Mesenchymal stem cell (in vitro differentiated cells and primary cell): ENCODE measurements at regions not wholly inside any gene's neighbourhood (a gene's known extent, or its start where the extent isn't known, plus 50 kb on each side); places are given as distances from the start of the nearest gene placed in this dataset.

Source experiments
- DNase-seq: peaks from one replicate; pipeline ENCODE4 v3.0.0-alpha.2; 2013
- H2AFZ ChIP-seq: one replicate; pipeline ENCODE4 v1.6.1; 2013; ENCODE audit warnings: low read depth, mild to moderate bottlenecking, control low read depth, inconsistent platforms, low read length, moderate library complexity
- H2AK5ac ChIP-seq: 2 replicates; pipeline ENCODE4 v1.6.1; 2013; ENCODE audit warnings: low read length, moderate library complexity, mild to moderate bottlenecking, inconsistent platforms; ENCODE audit not compliant: severe bottlenecking
- H2BK120ac ChIP-seq: one replicate; pipeline ENCODE4 v1.6.1; 2013; ENCODE audit warnings: low read depth, mild to moderate bottlenecking, inconsistent platforms, low read length, moderate library complexity
- H2BK12ac ChIP-seq, 2 experiments: one replicate each; pipeline ENCODE4 v1.6.1; 2013; ENCODE audit warnings: inconsistent platforms in 2 of 2, low read length in 2 of 2, mild to moderate bottlenecking in 2 of 2, moderate library complexity in 2 of 2, control low read depth in 1 of 2
- H2BK15ac ChIP-seq: one replicate; pipeline ENCODE4 v1.6.1; 2013; ENCODE audit warnings: mild to moderate bottlenecking, low read depth, inconsistent platforms; ENCODE audit not compliant: poor library complexity, severe bottlenecking
- H2BK5ac ChIP-seq: 2 replicates; pipeline ENCODE4 v1.6.1; 2013; ENCODE audit warnings: low read depth, mild to moderate bottlenecking, low read length, control low read depth, inconsistent platforms; ENCODE audit not compliant: poor library complexity, severe bottlenecking
- H3K14ac ChIP-seq, 2 experiments: one replicate each; pipeline ENCODE4 v1.6.1; 2013; ENCODE audit warnings: inconsistent platforms in 2 of 2, low read length in 2 of 2, control low read depth in 1 of 2, mild to moderate bottlenecking in 1 of 2, moderate library complexity in 1 of 2
- H3K18ac ChIP-seq, 2 experiments: one replicate each; pipeline ENCODE4 v1.6.1; 2013; ENCODE audit warnings: inconsistent platforms in 2 of 2, low read length in 2 of 2, control low read depth in 1 of 2, low read depth in 1 of 2, mild to moderate bottlenecking in 1 of 2
- H3K23ac ChIP-seq, 2 experiments: one replicate each; pipeline ENCODE4 v1.6.1; 2013; ENCODE audit warnings: inconsistent platforms in 2 of 2, low read length in 2 of 2, mild to moderate bottlenecking in 2 of 2, moderate library complexity in 2 of 2, control low read depth in 1 of 2
- H3K27ac ChIP-seq: 2 replicates; pipeline ENCODE4 v1.5.1; 2013; ENCODE audit warnings: mild to moderate bottlenecking, moderate library complexity, low read length, control low read depth, inconsistent platforms; ENCODE audit not compliant: poor library complexity, severe bottlenecking
- H3K27me3 ChIP-seq, 2 experiments: 2 replicates each; pipeline versions ENCODE4 v1.6.1 to v1.7.0; 2013; ENCODE audit warnings: low read length in 2 of 2, mild to moderate bottlenecking in 2 of 2, moderate library complexity in 2 of 2, control low read depth in 1 of 2, inconsistent platforms in 1 of 2; ENCODE audit not compliant: control insufficient read depth in 1 of 2, insufficient read depth in 1 of 2
- H3K36me3 ChIP-seq, 2 experiments: 2 replicates each; pipeline versions ENCODE4 v1.6.1 to v1.7.0; 2013; ENCODE audit warnings: low read length in 2 of 2, control low read depth in 1 of 2, inconsistent platforms in 1 of 2, low read depth in 1 of 2, mild to moderate bottlenecking in 1 of 2; ENCODE audit not compliant: insufficient read depth in 2 of 2, control insufficient read depth in 1 of 2
- H3K4ac ChIP-seq, 2 experiments: one replicate each; pipeline ENCODE4 v1.6.1; 2013; ENCODE audit warnings: inconsistent platforms in 2 of 2, low read length in 2 of 2, mild to moderate bottlenecking in 2 of 2, moderate library complexity in 2 of 2, control low read depth in 1 of 2, low read depth in 1 of 2
- H3K4me1 ChIP-seq: 2 replicates; pipeline ENCODE4 v1.6.1; 2013; ENCODE audit warnings: low read depth, low read length, control low read depth; ENCODE audit not compliant: control insufficient read depth, insufficient read depth
- H3K4me2 ChIP-seq: 2 replicates; pipeline ENCODE4 v1.6.1; 2013; ENCODE audit warnings: low read length, mild to moderate bottlenecking, inconsistent platforms; ENCODE audit not compliant: poor library complexity, severe bottlenecking
- H3K4me3 ChIP-seq, 2 experiments: 2 replicates each; pipeline versions ENCODE4 v1.5.1 to v1.7.0; 2013; ENCODE audit warnings: low read length in 2 of 2, mild to moderate bottlenecking in 2 of 2, control low read depth in 1 of 2, low read depth in 1 of 2; ENCODE audit not compliant: insufficient read depth in 1 of 2
- H3K79me1 ChIP-seq: replicated peaks from 2 replicates; pipeline ENCODE4 v1.6.1; 2013; ENCODE audit warnings: mild to moderate bottlenecking, control low read depth, low read length, inconsistent platforms; ENCODE audit not compliant: poor library complexity, severe bottlenecking
- H3K9ac ChIP-seq: 2 replicates; pipeline ENCODE4 v1.7.0; 2013; ENCODE audit warnings: mild to moderate bottlenecking, low read length, moderate library complexity
- H3K9me3 ChIP-seq: 2 replicates; pipeline ENCODE4 v1.7.0; 2013; ENCODE audit warnings: mild to moderate bottlenecking, low read length; ENCODE audit not compliant: control insufficient read depth
- H4K8ac ChIP-seq: one replicate; pipeline ENCODE4 v1.6.1; 2013; ENCODE audit warnings: inconsistent platforms, mild to moderate bottlenecking, low read length, moderate library complexity
- H4K91ac ChIP-seq: one replicate; pipeline ENCODE4 v1.6.1; 2013; ENCODE audit warnings: mild to moderate bottlenecking, low read length, inconsistent platforms
- WGBS: methylation state at CpG from one replicate; pipeline ENCODE4 v1.1.7; 2013; ENCODE audit warnings: mixed read lengths; 5-methylcytosine and 5-hydroxymethylcytosine counted together

- no peaks in the 10 kb centered on the region for H3K9me3 ChIP-seq
- no peak overlapping the region for H2BK5ac ChIP-seq
- H3K18ac ChIP-seq, result no peak overlapping the region
- no peaks in the 10 kb centered on the region for H3K36me3 ChIP-seq
- H3K9ac ChIP-seq, result no peak overlapping the region
- H3K4me1 ChIP-seq, result no peaks in the 10 kb centered on the region
- H2BK12ac ChIP-seq, result no peak overlapping the region
- no peak overlapping the region for H3K4ac ChIP-seq
- H3K14ac ChIP-seq, result no peak overlapping the region
- H4K8ac ChIP-seq, result no peak overlapping the region
- 58% methylated on average over 5 of the region's 5 CpGs for WGBS
- H2AK5ac ChIP-seq, result no peak overlapping the region
- H2AFZ ChIP-seq, result no peak overlapping the region
- no peak overlapping the region for H2BK120ac ChIP-seq
- H3K27ac ChIP-seq, result no peak overlapping the region
- H3K27me3 ChIP-seq, result peaks cover 19 to 35% of the 10 kb centered on the region in 2 experiments
- no peak overlapping the region for H3K23ac ChIP-seq
- H4K91ac ChIP-seq, result no peak overlapping the region
- peak; percentile 36 for DNase-seq
- no peak overlapping the region for H2BK15ac ChIP-seq
- H3K79me1 ChIP-seq, result no peaks in the 10 kb centered on the region
- H3K4me2 ChIP-seq, result no peak overlapping the region
- H3K4me3 ChIP-seq, result no peak overlapping the region
These were observed 103.3 kb upstream of the TOP3B start for GRCh38 chr22:22085702-22086500.

GRCh38 chr22:22084089-22084711 lies 101.6 kb upstream of the TOP3B start:
- Histone ChIP-seq H3K27ac (no peak overlapping the region), H3K9me3 (no peaks in the 10 kb centered on the region), H3K4me2 (no peak overlapping the region), H3K18ac (no peak overlapping the region), H2BK12ac (no peak overlapping the region), H4K91ac (no peak overlapping the region), H3K27me3 (peaks cover 18 to 45% of the 10 kb centered on the region in 2 experiments), H3K4ac (no peak overlapping the region), H3K9ac (no peak overlapping the region), H2BK15ac (no peak overlapping the region), H3K4me3 (no peak overlapping the region), H4K8ac (no peak overlapping the region), H3K23ac (no peak overlapping the region), H3K79me1 (no peaks in the 10 kb centered on the region), H3K14ac (no peak overlapping the region), H2BK5ac (no peak overlapping the region), H2AK5ac (no peak overlapping the region), H2AFZ (no peak overlapping the region), H3K36me3 (no peaks in the 10 kb centered on the region), H3K4me1 (no peaks in the 10 kb centered on the region), H2BK120ac (no peak overlapping the region)
- WGBS, result 33% methylated on average over 3 of the region's 4 CpGs
- DNase-seq, result no peak

GRCh38 chr22:22082960-22083359 lies 100.4 kb upstream of the TOP3B start:
- no peak for DNase-seq
- H3K18ac ChIP-seq, result no peak overlapping the region
- no peak overlapping the region for H3K4ac ChIP-seq
- H2AFZ ChIP-seq, result no peak overlapping the region
- H3K4me3 ChIP-seq, result no peak overlapping the region
- no peak overlapping the region for H2AK5ac ChIP-seq
- no peak overlapping the region for H3K14ac ChIP-seq
- H4K91ac ChIP-seq, result no peak overlapping the region
- no peaks in the 10 kb centered on the region for H3K79me1 ChIP-seq
- 64% methylated on average over 3 of the region's 5 CpGs for WGBS
- peaks cover 16 to 34% of the 10 kb centered on the region in 2 experiments for H3K27me3 ChIP-seq
- no peak overlapping the region for H3K27ac ChIP-seq
- no peak overlapping the region for H3K9ac ChIP-seq
- no peak overlapping the region for H2BK15ac ChIP-seq
- no peak overlapping the region for H3K4me2 ChIP-seq
- H3K36me3 ChIP-seq, result no peaks in the 10 kb centered on the region
- no peak overlapping the region for H4K8ac ChIP-seq
- no peak overlapping the region for H3K23ac ChIP-seq
- H2BK5ac ChIP-seq, result no peak overlapping the region
- no peaks in the 10 kb centered on the region for H3K9me3 ChIP-seq
- H2BK120ac ChIP-seq, result no peak overlapping the region
- no peaks in the 10 kb centered on the region for H3K4me1 ChIP-seq
- H2BK12ac ChIP-seq, result no peak overlapping the region

GRCh38 chr22:22082229-22082835 lies 99.7 kb upstream of the TOP3B start:
- Histone ChIP-seq H3K9me3 (no peaks in the 10 kb centered on the region), H3K18ac (no peak overlapping the region), H2BK120ac (no peak overlapping the region), H2AK5ac (no peak overlapping the region), H3K14ac (no peak overlapping the region), H3K79me1 (no peaks in the 10 kb centered on the region), H2BK12ac (no peak overlapping the region), H2BK5ac (no peak overlapping the region), H3K4me2 (no peak overlapping the region), H3K23ac (no peak overlapping the region), H3K27ac (no peak overlapping the region), H3K27me3 (peaks cover 16 to 34% of the 10 kb centered on the region in 2 experiments), H2BK15ac (no peak overlapping the region), H3K4ac (no peak overlapping the region), H4K91ac (no peak overlapping the region), H2AFZ (no peak overlapping the region), H3K9ac (no peak overlapping the region), H4K8ac (no peak overlapping the region), H3K36me3 (no peaks in the 10 kb centered on the region), H3K4me1 (no peaks in the 10 kb centered on the region), H3K4me3 (no peak overlapping the region)
- WGBS, result 100% methylated on average over 1 of the region's 1 CpG
- DNase-seq, result no peak
